Upper lobe of left lung (tissue), 4 donors: ENCODE measurements at regions not wholly inside any gene's neighbourhood (a gene's known extent, or its start where the extent isn't known, plus 50 kb on each side); places are given as distances from the start of the nearest gene placed in this dataset.

ENCODE experiments used
- EP300 ChIP-seq, 4 donors: sonication (generic); formaldehyde crosslinking; IDR thresholded peaks; one replicate each; pipeline ENCODE4 v1.5.1; 2017; ENCODE audit warnings: antibody characterized with exemption in 4 of 4, control low read depth in 2 of 4
- POLR2A ChIP-seq, 4 donors: fragments of 450-650 bp; IDR thresholded peaks; one replicate each; pipeline ENCODE4 v1.5.1; 2016 to 2017; ENCODE audit warnings: antibody characterized with exemption in 4 of 4, mild to moderate bottlenecking in 2 of 4
- POLR2AphosphoS5 ChIP-seq, 2 donors: sonication (generic); formaldehyde crosslinking; IDR thresholded peaks; one replicate each; pipeline ENCODE4 v1.5.1; 2017; ENCODE audit warnings: antibody characterized with exemption in 2 of 2
- TF ChIP-seq, protein P1 (sequence below), 6 experiments: fragments of 450-650 bp in 4 of 6; fragments of 200-600 bp in 2 of 6; sonication (generic) in 2 of 6; IDR thresholded peaks; one replicate each; pipeline ENCODE4 v1.5.1; 2016 to 2019; ENCODE audit warnings: antibody characterized with exemption in 6 of 6

DNA sequence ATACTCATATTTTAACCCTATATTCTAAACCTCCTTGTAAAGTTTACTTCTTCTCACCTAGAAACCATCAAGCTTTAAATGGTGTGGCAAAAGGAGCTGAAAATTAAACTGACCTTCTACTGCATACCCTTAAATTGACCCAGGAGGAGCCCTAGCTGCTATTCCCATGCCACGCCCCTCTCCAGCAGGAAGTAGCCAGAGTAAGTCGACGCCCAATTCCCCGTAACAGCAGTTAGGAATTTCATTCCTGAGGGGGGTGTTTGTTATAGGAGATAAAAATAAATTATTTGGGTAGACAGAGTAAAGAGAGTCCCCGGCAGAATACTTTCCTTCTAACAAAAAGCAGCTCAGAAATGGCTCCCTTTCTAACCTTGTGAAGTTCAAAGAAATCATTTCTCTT lies 111.8 kb upstream of the FAM174A start:
- TF ChIP-seq, protein P1, sequence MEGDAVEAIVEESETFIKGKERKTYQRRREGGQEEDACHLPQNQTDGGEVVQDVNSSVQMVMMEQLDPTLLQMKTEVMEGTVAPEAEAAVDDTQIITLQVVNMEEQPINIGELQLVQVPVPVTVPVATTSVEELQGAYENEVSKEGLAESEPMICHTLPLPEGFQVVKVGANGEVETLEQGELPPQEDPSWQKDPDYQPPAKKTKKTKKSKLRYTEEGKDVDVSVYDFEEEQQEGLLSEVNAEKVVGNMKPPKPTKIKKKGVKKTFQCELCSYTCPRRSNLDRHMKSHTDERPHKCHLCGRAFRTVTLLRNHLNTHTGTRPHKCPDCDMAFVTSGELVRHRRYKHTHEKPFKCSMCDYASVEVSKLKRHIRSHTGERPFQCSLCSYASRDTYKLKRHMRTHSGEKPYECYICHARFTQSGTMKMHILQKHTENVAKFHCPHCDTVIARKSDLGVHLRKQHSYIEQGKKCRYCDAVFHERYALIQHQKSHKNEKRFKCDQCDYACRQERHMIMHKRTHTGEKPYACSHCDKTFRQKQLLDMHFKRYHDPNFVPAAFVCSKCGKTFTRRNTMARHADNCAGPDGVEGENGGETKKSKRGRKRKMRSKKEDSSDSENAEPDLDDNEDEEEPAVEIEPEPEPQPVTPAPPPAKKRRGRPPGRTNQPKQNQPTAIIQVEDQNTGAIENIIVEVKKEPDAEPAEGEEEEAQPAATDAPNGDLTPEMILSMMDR (IDR thresholded peaks at IDR 0.05): no peak
- TF ChIP-seq POLR2AphosphoS5 (IDR thresholded peaks at IDR 0.05) (no peak), POLR2A (IDR thresholded peaks at IDR 0.05) (no peak), EP300 (IDR thresholded peaks at IDR 0.05) (no peak)
